GM21576 (cell line): ENCODE measurements at regions not wholly inside any gene's neighbourhood (a gene's known extent, or its start where the extent isn't known, plus 50 kb on each side); places are given as distances from the start of the nearest gene placed in this dataset.

Experiments used
- ATAC-seq: cut with Tn5 transposase; IDR thresholded peaks from one replicate; pipeline ENCODE4 v1.9.1; 2021; ENCODE audit warnings: mild to moderate bottlenecking, moderate library complexity; ENCODE audit not compliant: unreplicated experiment

DNA sequence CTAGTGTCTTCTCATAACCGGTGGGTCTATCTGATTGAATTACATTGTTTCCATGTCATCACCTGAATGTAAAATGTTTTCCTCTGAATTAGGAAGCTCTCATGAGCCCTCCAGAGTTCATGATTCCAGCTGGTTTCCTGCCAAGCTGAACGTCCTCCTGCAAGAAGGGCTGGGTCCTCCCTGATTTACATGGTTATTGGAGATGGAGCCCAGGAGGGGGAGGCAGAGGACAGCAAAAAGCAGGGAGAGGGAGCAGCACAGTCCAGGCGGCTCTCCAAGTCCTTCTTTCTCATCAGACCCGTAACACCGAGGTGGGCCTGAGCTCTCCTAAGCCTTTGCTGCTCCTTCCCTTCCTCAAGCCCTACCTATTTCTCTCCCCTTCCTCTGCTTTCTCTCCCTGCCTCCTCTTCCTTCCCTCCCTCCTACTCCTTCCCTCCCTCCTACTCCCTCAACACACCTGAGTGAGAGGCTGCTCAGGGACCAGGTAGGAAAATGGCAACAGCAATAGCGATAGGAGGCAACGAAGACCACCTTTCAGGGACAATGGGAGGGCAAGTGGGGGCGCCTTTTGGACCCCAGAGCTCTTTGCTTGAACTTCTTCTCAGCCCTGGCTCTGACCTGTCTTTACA, 265.9 kb downstream of the PRDM2 start:
- no peak for ATAC-seq

DNA sequence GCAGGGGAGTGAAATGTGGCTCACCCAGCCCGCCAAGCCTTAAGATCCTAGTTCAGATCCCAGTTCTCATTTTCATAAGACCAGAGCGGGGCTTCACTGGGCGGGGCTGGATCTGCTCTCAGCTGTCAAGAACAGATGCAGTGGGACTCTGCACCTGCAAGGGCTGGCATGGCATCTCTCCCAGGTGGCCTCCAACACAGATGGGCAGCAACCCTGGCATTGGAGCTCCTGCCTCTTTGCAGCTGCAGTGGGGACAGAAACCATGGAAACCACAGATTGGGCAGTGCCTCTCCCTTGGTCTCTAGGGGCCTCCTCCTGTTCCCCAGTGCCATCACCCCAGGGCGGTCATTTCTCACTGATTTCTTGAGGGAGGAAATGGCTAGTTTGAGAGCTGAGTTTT, 267.7 kb downstream of the PRDM2 start:
- no peak for ATAC-seq

DNA sequence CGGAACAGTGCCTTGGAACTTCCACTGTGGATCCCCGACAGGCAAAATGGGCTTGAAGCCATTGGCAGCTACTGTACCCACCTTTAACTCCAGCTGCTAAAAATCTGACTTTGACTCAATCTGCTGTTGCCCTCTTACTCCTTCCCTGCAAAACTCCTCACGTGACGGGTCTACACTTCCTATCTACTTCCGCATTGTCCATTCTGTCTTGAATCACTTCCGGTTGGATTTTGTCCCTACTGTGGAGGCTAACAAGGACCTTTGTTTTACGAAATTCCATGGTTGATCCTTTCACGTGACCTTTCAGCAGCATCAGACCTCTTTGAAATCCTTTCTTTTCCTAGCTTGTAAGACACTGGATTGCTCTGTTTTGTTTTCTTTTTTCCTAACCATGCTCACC, 268.4 kb downstream of the PRDM2 start:
- ATAC-seq, result no peak

DNA sequence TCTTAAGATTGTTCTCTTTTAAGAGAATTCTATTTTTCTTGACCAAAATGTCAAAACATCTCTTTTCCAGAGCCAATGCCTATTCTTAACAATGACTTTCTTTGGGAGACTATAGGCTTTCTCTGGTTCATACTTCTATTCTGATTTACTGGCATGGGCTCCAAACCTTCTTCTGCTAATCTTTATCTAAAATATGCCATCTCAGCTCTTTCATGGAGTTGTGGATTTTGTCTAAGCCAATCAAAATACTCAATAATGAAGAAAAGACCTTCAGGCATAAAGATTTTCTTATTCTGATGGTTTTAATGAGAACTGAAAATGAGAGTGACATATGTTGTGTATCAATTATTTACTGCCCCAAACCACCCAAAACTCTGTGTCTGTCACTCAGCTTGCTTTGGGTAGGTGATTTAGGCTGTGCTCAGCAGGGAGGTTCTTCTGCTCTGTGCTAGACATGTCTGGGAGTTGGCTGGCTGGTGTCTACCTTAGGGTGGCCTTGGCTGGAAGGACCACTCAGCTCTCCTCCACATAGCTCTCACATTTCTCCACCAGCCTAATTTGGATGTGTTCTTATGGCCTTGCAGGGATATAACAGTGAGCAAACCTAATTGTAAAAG, 270.8 kb downstream of the PRDM2 start:
- no peak for ATAC-seq

DNA sequence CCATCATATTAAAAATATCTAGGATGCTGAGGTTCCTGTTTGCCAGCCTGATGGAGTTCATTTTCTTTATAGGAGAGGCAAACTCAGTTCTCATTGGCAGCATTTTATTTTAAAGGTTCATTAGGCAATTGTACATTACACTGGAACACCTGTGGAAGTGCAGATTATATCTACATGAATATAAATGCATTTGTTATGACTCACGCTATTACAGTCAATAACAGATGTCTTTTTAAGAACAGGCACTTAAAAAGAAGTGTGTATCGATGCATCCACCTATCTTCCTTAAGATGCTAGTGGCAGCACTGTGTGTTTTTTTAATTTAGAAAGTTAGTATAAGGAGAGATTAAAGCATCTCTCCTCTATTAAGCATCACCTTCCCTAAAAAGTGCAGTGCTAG, 276.5 kb downstream of the PRDM2 start:
- ATAC-seq, result no peak

DNA sequence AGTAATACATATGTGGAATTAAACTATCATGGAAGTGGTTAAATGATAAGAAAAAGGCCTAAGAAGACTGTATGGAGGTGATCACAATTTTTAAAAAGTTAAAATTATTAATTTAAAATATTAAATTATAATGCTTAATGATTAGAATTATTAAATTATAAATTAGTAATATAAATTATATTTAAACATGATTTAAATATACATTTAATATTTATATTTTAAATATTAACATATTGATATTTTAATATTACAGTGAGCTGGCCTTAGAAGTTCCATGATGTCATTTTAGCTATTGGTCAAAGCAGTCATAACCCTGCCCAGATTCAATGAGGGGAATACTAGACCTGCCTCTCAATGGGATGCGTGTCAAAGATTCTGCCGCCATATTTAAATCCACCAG, 281.2 kb downstream of the PRDM2 start:
- no peak for ATAC-seq

DNA sequence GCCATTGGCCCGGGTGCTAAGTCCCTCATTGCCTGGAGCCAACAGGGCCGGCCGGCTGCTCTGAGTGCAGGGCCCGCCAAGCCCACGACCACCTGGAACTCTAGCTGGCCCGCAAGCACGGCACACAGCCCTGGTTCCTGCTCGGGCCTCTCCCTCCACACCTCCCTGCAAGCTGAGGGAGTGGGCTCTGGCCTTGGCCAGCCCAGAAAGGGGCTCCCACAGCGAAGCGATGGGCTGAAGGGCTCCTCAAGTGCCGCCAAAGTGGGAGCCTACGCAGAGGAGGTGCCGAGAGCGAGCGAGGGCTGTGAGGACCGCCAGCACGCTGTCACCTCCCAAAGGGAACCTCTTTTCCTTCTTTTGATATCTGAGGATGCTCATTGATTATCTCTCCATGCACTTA, 283.4 kb downstream of the PRDM2 start:
- ATAC-seq, result no peak

DNA sequence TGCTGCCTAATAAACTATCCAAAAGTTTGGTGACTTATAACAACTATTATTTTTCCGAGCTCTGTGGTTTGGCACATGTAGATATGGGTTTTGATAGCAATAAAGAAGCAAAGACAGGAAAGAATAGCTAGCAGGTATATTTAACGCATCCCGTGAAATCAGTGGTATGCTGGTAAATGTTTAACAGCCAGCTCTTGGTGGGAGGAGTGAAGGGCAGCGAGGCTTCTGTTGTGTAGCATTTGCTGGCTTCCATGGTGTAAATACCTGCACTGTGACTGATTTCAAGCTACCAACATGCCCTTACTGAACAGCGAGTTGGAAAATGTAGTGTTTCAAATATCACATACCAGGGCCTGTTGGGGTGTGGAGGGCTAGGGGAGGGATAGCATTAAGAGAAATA, 291.0 kb downstream of the PRDM2 start:
- ATAC-seq, result no peak

DNA sequence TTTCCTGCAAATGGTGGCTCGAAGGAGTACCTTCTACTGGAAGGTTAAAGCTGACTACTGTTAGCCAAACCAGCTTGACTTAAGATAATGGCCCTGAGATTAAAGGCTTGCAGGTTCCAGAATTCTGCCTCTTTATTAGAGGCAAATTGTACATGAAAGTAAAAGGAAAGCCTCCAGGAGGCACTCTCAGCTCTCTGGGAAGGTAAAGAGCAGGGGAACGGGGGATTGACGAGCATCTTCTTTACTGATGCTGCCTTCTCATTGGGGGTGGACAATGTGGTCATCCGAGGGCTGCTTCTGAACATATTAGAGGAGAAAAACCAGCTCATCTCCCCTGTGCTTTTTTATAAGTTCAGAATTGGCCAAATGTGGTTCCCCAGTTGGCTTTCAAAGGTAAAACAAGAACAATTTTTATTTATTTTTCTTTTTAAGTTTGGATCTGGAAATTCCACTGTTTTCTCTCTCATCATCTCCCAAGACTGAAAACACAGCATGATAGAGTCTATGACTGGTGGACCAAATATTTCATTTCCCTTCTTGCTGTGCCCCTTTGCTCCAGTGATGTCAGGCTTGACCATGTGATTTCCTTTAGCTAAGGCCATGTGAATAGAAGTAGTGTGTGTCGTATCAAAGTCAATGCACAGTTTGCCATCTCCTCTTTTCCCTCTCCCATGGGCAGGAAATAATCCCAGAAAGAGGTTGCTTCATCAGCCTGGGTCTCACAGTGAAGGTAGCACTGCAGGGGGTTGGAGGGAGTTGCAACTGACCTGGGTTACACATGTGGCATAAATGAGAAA, 292.7 kb downstream of the PRDM2 start:
- ATAC-seq, result no peak

DNA sequence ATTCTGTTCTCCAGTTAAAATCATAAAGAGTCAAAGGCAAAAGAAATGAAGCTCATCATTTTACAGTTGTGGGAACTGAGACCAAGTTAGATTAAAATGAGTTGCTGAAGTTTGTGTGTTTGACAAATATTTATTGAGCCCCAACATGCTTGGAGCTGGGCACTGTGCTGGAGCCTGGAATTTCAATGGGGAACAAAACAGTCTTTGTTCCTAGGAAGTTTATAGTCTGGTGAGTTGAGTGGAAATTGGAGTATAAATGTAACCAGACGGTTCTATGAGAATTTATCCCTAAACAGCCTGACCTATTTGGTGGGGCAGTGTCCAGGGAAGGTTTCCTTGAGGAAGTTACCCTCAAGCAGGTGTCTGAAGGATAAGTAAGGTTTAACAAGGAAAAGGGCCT, 294.4 kb downstream of the PRDM2 start:
- ATAC-seq, result no peak

DNA sequence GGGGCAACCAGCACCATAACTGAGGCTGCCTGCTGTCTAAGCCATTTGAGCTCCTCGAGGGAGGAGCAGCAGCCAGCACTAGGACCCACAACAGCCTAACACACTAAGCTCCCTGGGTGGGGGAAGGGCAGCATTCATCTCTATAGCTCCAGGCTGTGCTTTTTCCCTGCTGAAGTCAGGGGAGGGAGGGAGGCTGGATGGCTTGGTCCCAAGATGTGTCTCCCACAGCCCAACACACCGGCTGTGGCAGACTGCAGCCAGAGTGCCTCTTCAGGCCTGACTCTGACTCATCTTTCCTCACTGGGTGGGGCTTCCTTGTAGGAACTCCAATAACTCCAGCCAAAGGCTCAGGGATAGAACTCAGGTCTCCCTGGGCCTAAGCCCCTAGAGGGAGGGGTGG, 296.3 kb downstream of the PRDM2 start:
- no peak for ATAC-seq

DNA sequence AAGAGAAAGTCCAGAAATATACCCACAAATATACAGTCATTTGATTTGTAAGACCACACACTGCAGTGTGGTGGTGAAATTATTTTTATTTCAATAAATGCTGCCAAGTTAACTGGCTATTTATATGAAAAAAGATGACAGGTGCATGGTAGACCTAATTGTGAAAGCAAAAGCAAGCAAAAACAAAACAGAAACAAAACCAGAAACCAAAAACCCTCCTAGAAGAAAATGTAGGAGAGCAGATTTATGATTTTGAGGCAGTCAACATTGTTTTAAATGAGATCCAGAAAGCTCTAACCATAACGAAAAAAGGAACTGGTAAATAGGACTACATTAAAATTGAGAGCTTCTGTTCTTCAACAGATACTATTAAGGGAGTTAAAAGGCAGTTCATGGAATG, 303.6 kb downstream of the PRDM2 start:
- no peak for ATAC-seq

DNA sequence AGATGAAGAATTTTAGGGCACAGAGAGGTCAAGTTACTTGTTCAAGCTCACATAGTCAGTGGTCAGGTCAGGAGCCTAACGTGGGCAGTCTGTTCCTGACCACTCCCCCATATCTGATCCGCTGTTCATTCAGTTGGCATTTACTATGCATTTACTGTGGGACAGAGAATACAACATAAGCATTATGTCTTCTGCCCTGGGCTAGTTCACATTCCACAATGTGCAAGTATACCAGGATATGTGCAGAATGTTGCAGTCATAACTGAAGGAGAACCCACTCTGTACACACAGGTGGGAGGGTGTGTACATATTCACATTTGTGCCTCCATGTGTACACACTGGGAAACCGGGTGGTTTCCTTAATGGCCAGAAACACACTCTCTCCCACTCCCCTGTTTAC, 309.6 kb downstream of the PRDM2 start:
- no peak for ATAC-seq

DNA sequence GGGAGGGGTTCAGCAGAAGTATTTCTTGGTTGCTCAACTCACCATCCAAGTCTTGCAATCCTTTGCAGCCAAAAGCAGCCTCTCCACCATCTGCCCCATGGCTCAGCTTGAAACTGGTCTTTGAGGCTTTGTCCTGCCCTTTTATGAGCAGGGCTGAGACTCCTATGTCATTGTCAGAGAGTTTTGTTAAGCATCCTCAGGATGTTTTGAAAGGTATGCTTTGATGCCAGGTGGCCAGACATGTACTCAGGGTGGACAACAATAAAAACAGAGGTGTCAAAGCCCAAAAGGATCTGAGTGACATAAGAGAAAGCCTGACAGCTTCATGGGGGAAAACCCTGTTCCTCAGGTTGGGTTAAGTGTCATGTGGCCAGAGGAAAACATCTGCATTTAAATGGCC, 310.5 kb downstream of the PRDM2 start:
- ATAC-seq, result no peak

DNA sequence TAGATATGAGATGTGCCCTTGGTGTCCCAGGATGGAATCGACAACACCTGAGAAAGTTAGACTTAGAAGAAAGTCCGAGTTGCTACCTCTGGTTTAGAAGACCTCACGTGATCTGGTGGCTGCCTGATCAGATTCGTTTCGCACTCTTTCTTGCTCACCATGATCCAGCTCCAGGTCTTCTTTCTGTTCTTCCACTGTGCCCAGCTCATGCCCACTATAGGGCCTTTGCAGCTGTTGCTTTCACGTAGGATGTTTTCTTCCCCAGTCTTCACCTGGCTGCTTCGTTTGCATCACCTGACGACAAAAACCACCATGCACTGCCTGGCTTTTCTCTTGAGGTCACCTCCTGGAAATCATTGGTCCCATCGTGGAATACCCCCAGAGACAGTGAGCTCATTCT, 311.1 kb downstream of the PRDM2 start:
- no peak for ATAC-seq

DNA sequence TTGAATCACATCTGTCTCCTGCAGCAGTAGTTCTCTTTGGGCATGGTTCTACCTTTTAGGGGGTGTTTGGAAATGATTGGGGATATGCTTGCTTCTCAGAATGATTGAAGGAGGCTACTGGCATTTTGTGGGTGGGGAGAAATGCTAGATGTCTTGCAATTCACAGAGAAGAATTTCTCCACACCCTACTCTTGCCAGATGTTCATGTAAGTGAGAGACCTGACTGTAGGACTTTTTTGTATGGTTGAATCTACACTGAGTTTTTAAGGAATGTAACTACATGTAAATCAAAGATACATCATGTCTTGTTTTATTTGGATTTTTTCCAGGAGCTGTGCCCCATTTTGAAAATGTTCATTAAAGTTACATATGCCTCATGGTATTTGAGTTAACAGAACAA, 311.9 kb downstream of the PRDM2 start:
- ATAC-seq, result no peak

DNA sequence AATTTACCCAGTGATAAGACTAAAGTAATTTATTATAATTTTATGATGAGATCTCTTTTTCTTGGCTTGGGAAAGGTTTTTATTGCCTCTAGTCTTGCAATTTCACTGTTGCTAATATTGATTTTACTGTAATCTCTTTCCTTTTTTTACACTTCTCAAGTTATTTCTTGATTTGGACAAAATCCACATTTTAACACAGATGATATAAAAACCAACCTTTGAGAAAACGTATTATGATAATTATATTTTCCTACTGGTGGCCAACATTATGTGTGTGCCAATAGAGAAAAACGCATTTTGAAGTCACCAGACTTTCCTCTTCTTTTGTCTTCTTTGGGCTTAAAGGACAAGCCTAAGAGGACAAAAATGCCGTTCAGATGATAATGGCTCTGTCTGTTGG, 314.9 kb downstream of the PRDM2 start:
- ATAC-seq, result no peak

DNA sequence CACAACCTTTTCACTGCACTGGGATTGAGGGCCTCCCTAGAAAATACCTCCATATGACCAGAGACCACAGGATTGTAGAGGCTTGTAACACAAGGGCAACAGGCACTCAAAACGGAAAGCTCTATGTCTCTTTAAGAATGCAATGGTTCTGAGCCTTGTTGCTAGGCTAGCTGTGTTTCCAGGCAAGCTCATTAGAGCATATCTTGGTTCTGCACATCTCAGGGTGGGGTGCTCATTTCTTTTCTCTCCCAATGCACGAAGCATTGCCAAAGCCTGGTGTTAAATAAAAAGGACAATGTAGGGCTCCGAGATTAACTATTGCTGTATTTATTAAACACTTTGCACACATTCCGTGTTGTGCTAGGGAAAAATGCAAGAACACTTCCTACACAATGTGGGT, 315.9 kb downstream of the PRDM2 start:
- no peak for ATAC-seq

DNA sequence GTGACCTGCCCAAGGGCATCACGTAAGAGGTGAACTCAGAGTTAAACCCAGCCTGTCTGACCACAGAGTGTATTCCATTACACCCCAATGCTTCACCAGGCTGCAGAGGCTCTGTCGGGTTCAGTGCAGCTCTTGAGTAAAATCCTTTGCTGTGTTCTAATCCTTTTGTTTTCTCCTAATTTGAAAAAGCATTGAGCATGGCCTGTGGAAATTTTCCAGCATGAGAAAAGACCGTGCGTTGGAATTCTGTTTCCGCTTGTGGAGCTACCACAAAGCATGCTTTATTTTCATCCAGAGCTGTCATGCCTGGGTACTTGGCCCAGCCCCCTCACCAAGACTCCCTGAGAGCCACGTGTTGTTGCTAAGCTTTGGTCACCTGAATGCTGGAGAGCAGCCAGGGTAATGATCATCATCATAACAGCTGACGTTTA, 317.6 kb downstream of the PRDM2 start:
- no peak for ATAC-seq

DNA sequence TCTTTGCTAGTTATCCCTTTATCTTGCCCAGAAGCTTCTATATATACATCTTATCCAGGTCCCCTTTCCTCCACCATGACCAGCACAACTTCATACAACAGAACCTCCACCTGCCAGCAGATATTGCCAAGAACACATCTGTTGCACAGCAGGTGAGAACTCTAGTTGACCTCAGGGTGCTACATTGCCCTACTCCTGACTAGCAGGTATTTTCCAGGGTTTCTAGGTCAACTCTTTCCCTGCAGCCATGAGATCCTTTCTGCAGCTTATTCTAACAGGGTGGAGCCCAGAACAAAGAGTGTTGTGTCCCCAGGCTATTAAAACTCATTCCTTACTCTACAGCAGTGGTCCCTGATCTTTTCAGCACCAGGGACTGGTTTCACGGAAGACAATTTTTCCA, 319.5 kb downstream of the PRDM2 start:
- no peak for ATAC-seq

DNA sequence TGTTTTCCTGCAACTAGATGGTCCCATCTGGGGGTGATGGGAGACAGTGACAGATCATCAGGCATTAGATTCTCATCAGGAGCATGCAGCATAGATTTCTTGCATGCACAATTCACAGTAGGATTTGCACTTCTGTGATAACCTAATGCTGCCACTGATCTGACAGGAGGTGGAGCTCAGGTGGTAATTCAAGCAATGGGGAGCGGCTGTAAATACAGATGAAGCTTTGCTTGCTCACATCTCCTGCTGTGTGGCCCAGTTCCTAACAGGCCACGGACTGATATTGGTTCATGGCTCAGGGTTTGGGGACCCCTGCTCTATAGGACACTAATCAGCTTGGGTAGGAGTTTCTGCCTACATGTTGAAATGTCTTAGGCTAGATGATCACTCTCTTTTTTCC, 320.0 kb downstream of the PRDM2 start:
- no peak for ATAC-seq

DNA sequence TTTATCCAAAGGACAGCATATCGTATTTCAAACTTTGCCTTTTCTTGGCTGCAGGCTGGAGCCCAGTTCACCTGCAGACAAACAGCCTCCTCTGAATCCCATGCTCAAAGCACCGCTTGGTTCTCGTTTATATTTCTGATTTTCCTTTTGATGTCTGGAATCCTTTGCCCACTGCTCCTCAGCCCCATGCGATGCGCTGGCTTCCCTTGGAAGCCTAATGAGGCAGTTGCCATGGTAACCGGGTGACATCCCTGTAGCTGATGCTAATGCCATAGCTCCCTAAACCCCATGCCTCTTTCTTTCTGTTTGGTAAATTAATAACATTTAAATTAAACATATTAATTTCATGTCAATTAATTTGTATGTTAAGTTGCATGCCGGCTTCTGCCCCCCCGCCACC, 327.1 kb downstream of the PRDM2 start:
- ATAC-seq, result no peak
